Heart right ventricle (tissue), 16 donors: ENCODE measurements at regions not wholly inside any gene's neighbourhood (a gene's known extent, or its start where the extent isn't known, plus 50 kb on each side); places are given as distances from the start of the nearest gene placed in this dataset.

Source experiments
- ATAC-seq, 8 donors: fragments of 200-7000 bp; cut with Tn5 transposase; one replicate each; pipeline ENCODE4 v1.9.1; 2020; ENCODE audit warnings: mild to moderate bottlenecking in 8 of 8, moderate library complexity in 8 of 8, moderate number of reproducible peaks in 1 of 8
- DNase-seq, 2 donors: peaks; one replicate each; pipeline ENCODE4 v3.0.0-alpha.2; 2020
- H3K27ac ChIP-seq, 10 donors: fragments of 200-600 bp; sonication (generic) in 2 of 10; one replicate each; pipeline versions ENCODE4 v1.5.0 to v1.8.0; 2020 to 2022; ENCODE audit warnings: mild to moderate bottlenecking in 3 of 10
- H3K27me3 ChIP-seq, 7 donors: fragments of 200-600 bp; one replicate each; pipeline ENCODE4 v1.8.0; 2021 to 2022; ENCODE audit warnings: mild to moderate bottlenecking in 2 of 7
- H3K36me3 ChIP-seq, 9 donors: fragments of 200-600 bp; sonication (generic) in 1 of 9; one replicate each; pipeline versions ENCODE4 v1.5.0 to v1.8.0; 2020 to 2022; ENCODE audit warnings: mild to moderate bottlenecking in 2 of 9
- H3K4me1 ChIP-seq, 9 donors: fragments of 200-600 bp; sonication (generic) in 1 of 9; one replicate each; pipeline versions ENCODE4 v1.5.0 to v1.8.0; 2020 to 2022; ENCODE audit warnings: mild to moderate bottlenecking in 4 of 9
- H3K4me3 ChIP-seq, 10 donors: fragments of 200-600 bp; sonication (generic) in 2 of 10; one replicate each; pipeline versions ENCODE4 v1.5.0 to v1.8.0; 2020 to 2022; ENCODE audit warnings: mild to moderate bottlenecking in 7 of 10, moderate library complexity in 2 of 10
- H3K9me3 ChIP-seq, 11 donors: fragments of 200-600 bp in 10 of 11; sonication (generic) in 2 of 11; one replicate each; pipeline versions ENCODE4 v1.5.0 to v1.8.0; 2013 to 2022; ENCODE audit warnings: mild to moderate bottlenecking in 2 of 11, control low read depth in 1 of 11, moderate library complexity in 1 of 11
- WGBS, 2 donors: extraction: QIAGEN DNeasy Blood & Tissue Kit; methylation state at CpG; one replicate each; pipeline ENCODE4 v1.1.7; 2013; ENCODE audit warnings: inconsistent platforms in 1 of 2; 5-methylcytosine and 5-hydroxymethylcytosine counted together
- intact Hi-C, 10 donors: fragments of 100-400 bp; cut with DNase I; formaldehyde crosslinking; loops; one replicate each; pipeline versions ENCODE4 v1.11.1 to v1.14.2; 2022
- TF ChIP-seq, protein P1 (sequence below), 9 donors: fragments of 200-600 bp; sonication (generic) in 2 of 9; IDR thresholded peaks; one replicate each; pipeline versions ENCODE4 v1.5.0 to v1.8.0; 2021 to 2022; ENCODE audit warnings: antibody characterized with exemption in 9 of 9, mild to moderate bottlenecking in 5 of 9, moderate library complexity in 1 of 9
- donor health status: Arrhythmogenic right ventricular cardiomyopathy.
- donor health status: ischemic (EF 13 %, LVEDD 7.1; RV severe dilation, severe dysfunction).
- donor health status: healthy with polysubstance abuse.
- donor health status: DM: no; HTN: yes; CAD: no.
- donor health status: DM: no; HTN: no; CAD: no.
- donor health status: ischemic (EF 25% LVEDD 6.9; RV normal size, moderate dysfunction).
- donor health status: ischemic (EF 25% LVEDD 5.7; RV mildly dilated, moderate dysfunction).
- donor health status: healthy.
- donor health status: DM: yes; HTN: yes; CAD: no.
- donor health status: Ischemic cardiomyopathy.
- donor health status: ischemic (EF 35%, LVEDD 5.7; RV mildly dilated, moderate dysfunction).
- donor health status: nonischemic (EF 11% LVEDD 7.7; RV severe dilation, severe dysfunction).
- donor health status: DM: yes; HTN: yes; CAD: no.
- donor health status: PGD.
- donor health status: ischemic (EF 29% LVEDD 5.4; RV normal size, mild dysfunction).
- donor health status: nonischemic (EF 23%, LVEDD 6.1; RV moderate dilation, normal function).

GRCh38 chr18:30271716-30272115 is 770.8 kb downstream of the DSC3 start:
- intact Hi-C loops = loop anchor here in 1 of 10 donors (10.0 kb wide), 1 partner anchor 1307 kb away; no protein-coding TSS in a partner anchor
- Histone ChIP-seq H3K9me3 (no peaks in the 10 kb centered on the region), H3K36me3 (no peaks in the 10 kb centered on the region), H3K27me3 (no peaks in the 10 kb centered on the region), H3K4me1 (no peaks in the 10 kb centered on the region), H3K27ac (no peak overlapping the region), H3K4me3 (no peak overlapping the region)
- WGBS, 2 donors = 78 to 87% methylated on average over 3 of the region's 3 CpGs
- TF ChIP-seq, protein P1, sequence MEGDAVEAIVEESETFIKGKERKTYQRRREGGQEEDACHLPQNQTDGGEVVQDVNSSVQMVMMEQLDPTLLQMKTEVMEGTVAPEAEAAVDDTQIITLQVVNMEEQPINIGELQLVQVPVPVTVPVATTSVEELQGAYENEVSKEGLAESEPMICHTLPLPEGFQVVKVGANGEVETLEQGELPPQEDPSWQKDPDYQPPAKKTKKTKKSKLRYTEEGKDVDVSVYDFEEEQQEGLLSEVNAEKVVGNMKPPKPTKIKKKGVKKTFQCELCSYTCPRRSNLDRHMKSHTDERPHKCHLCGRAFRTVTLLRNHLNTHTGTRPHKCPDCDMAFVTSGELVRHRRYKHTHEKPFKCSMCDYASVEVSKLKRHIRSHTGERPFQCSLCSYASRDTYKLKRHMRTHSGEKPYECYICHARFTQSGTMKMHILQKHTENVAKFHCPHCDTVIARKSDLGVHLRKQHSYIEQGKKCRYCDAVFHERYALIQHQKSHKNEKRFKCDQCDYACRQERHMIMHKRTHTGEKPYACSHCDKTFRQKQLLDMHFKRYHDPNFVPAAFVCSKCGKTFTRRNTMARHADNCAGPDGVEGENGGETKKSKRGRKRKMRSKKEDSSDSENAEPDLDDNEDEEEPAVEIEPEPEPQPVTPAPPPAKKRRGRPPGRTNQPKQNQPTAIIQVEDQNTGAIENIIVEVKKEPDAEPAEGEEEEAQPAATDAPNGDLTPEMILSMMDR (IDR thresholded peaks at IDR 0.05) = no peak
- ATAC-seq = no peak
- no peak for DNase-seq

DNA sequence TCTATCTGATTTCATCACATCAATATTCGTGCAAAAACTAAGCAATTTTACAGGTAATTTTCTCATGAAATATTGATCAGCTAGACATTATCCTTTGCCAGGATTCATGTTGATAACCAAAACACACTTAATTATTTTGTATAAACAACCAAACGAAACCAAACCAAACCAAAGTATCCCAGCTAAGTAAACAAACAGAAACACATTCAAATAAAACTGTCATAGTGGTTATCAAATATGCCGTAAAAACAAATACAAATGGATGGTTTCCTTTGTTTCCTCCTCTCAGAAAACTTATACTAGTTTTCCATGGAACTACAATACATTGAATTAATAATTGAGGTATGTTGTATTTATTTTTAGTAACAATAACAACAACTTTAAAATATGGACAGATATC is 777.4 kb downstream of the DSC3 start:
- no peaks in the 10 kb centered on the region for H3K27me3 ChIP-seq
- no peaks in the 10 kb centered on the region for H3K4me1 ChIP-seq
- H3K27ac ChIP-seq = no peak overlapping the region
- WGBS, 2 donors = 72 to 79% methylated on average over 3 of the region's 3 CpGs
- TF ChIP-seq, protein P1 (IDR thresholded peaks at IDR 0.05) = no peak
- H3K9me3 ChIP-seq = no peaks in the 10 kb centered on the region
- no peak for ATAC-seq
- H3K4me3 ChIP-seq = no peak overlapping the region
- intact Hi-C loops = no loop called here
- DNase-seq = no peak
- H3K36me3 ChIP-seq = no peaks in the 10 kb centered on the region

DNA sequence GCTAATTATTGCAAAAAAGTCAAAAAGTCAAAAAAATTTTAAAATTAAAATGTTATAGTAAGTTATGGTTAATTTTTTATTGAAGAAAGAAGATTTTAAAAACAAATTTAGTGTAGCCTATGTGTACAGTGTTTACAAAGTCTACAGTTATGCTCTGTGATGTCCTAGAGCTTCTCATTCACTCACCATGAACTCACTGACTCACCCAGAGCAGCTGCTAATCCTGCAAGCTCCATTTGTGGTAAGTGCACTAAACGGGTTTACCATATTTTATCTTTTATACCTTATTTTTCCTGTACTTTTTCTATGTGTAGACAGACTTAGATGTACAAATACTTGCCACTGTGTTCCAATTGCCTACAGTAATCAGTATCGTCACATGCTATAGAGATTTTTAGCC is 788.2 kb downstream of the DSC3 start:
- TF ChIP-seq, protein P1 (IDR thresholded peaks at IDR 0.05) = no peak
- Histone ChIP-seq H3K27me3 (no peaks in the 10 kb centered on the region), H3K9me3 (no peaks in the 10 kb centered on the region), H3K27ac (no peak overlapping the region), H3K4me1 (no peaks in the 10 kb centered on the region), H3K4me3 (no peak overlapping the region), H3K36me3 (no peaks in the 10 kb centered on the region)
- intact Hi-C loops = loop anchor here in 1 of 10 donors (5.0 kb wide), 1 partner anchor 33 kb away; no protein-coding TSS in a partner anchor
- DNase-seq (no peak), ATAC-seq (no peak)
- WGBS, 2 donors = 80 to 85% methylated on average over 2 of the region's 2 CpGs

GRCh38 chr18:30248056-30248455 is 794.5 kb downstream of the DSC3 start:
- H3K36me3 ChIP-seq = no peaks in the 10 kb centered on the region
- H3K4me1 ChIP-seq = no peaks in the 10 kb centered on the region
- H3K4me3 ChIP-seq = no peak overlapping the region
- H3K9me3 ChIP-seq = peaks cover 0 to under 1% (median 0%) of the 10 kb centered on the region in 11 donors
- H3K27me3 ChIP-seq = no peaks in the 10 kb centered on the region
- TF ChIP-seq, protein P1 (IDR thresholded peaks at IDR 0.05) = no peak
- intact Hi-C loops = no loop called here
- no peak overlapping the region for H3K27ac ChIP-seq
- DNase-seq = no peak
- no peak for ATAC-seq
